Stimulated activated CD4-positive, alpha-beta T cell treated with anti-CD3 and anti-CD28 coated beads, Interleukin-15, amount 100 ng/mL, for 48 hours (primary cell): ENCODE measurements at regions not wholly inside any gene's neighbourhood (a gene's known extent, or its start where the extent isn't known, plus 50 kb on each side); places are given as distances from the start of the nearest gene placed in this dataset.

Experiments
- DNase-seq, 2 donors: peaks; one replicate each; pipeline ENCODE4 v3.0.0-alpha.2; 2020; ENCODE audit warnings: low read depth in 2 of 2

GRCh38 chr2:126748188-126748760, 92.3 kb downstream of the GYPC start:
- DNase-seq: no peak

GRCh38 chr2:126748929-126749518, 93.1 kb downstream of the GYPC start:
- DNase-seq: no peak

DNA sequence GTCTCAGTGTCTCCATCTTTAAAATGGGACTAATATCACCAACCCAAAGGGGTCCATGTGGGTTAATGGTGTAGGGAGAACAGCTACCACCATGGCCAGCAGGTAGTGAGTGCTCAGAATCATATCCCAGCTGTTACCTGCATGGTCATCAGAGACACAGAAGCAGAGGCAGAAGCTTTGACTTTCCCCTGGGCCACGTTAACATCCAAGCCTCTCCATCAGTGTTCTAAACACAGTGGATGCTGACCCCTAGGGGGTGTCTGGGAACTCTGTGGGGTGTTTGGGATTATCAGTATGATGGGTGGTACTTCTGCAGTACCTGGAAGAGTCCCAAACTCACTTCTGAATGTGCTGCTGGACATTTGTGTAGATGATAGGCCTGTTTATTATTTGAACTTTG, 93.6 kb downstream of the GYPC start:
- no peak for DNase-seq

DNA sequence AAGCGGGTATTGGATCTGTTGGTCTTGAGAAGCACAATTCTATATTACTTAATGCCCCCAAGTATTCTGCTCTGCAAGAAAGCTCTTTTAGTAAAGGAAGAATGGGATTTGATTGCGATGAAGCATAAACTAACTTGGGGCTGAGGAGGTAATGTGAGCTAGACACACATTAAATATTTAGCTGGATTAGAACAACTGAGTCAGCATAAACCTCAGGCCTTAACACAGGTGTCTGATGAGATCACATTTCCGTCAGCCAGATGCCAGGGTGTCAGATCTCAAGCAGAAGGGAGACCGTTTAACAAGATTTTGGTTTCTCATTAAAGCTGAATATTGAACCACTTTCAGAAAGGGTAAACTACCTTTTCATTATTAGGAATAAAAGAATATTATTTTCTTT, 94.5 kb downstream of the GYPC start:
- DNase-seq: no peak

DNA sequence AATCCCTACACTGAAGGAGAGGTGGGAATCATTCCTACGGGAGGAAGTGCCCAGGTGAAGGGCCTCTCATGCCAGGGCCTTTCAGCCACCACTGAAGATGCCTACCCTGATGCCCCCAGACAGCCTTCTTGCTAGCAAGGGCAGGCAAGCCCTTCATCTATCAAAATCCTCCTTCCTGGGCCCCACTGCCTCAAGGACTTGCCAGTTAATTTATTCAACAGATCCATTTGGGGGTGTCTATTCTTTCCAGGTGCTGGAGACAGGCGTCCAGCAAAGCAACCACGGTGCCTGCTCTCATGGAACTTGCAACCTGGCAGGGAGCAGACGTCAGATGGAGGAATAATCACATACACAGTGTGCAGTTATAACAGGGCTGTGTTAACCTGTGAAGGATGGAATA, 95.5 kb downstream of the GYPC start:
- no peak for DNase-seq

DNA sequence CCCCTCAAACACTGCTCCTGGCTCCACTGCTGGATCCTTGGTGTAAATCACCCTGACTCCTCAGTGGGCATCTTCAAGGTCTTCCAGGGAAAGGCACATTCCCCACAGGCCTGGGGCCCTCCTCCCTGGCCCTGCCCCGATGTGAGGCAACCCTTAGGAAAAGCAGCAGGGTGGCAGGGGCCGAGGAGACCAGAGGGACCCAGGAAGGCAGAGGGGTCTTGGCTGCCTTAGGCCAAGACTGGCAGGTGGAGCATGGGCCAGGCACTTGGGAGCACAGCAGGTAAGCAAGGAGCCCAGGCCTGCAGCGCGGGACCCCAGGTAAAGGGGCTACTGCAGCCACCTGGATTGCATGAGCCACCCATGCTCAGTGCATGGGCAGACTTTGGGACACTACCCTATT, 96.9 kb downstream of the GYPC start:
- DNase-seq: no peak

DNA sequence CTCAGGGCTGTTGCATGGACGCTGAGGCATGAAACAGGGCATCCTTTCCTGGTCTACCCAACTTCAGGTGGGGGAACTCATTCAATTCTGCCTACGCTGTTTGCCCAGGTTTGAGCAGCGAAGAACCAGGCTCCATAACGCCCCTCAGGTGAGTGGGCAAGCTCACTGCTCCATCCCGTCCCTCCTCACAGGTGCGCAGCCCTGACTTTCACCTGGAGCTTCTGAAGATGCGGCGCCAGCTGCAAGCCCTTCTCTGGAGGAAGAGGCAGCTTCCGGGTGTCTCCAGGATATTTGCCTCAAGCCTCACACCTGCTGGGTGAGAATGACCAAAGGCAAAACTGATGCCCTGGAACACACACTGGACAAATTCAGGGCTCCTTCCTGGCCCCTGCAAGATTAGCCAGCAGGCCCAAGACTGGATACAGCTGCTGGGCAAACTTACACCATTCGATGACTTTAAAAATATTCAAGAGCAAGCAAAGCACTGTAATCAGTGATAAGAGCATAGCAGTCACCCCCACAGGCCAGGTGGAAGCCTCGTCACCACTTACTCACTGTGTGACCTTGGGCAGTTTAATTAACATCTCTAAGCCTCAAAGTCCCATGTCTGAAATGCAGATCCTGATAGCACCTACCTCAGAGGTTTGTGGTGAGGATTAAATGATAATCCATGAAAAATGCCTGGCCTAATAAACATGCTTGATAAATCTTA, 97.7 kb downstream of the GYPC start:
- no peak for DNase-seq

GRCh38 chr2:126754240-126755004, 98.5 kb downstream of the GYPC start:
- DNase-seq: no peak

GRCh38 chr2:126756125-126756524, 100.2 kb downstream of the GYPC start:
- no peak for DNase-seq

DNA sequence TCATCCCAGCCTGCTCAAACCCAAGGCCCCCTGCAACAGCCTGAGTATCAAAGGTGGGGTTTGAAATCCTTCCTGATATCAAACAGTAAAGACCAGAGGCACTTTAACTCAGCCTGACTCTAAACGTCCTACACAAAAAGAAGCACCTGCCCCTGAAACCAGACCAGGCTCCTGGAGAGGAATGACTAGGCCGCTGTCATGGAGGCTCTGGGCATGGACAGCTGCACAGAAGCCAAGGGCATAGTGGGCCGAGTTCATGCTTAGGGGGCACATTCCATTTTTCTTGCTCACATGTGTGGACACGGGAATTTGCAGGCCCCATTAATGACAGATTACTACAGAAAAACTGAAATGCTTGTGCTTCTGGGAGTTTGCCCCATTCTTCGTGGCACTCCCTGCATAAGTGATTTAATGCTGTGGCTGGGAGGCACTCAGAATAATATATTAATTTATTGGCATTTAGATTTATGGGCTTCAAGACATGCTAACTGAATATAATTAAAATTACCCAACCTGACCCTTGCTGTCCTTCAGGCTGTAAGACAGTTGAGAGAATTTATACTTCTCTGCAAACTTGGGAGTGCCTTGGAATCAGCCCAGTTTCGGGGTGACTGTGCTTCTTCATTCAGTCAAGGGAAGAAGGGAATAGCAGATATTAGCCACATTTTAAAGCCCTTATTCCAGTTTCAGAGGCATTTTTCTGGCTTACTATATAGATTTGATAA, 105.5 kb downstream of the GYPC start:
- no peak for DNase-seq

GRCh38 chr2:126761981-126762878, 106.3 kb downstream of the GYPC start:
- peak; percentile 8 to 22 for DNase-seq

DNA sequence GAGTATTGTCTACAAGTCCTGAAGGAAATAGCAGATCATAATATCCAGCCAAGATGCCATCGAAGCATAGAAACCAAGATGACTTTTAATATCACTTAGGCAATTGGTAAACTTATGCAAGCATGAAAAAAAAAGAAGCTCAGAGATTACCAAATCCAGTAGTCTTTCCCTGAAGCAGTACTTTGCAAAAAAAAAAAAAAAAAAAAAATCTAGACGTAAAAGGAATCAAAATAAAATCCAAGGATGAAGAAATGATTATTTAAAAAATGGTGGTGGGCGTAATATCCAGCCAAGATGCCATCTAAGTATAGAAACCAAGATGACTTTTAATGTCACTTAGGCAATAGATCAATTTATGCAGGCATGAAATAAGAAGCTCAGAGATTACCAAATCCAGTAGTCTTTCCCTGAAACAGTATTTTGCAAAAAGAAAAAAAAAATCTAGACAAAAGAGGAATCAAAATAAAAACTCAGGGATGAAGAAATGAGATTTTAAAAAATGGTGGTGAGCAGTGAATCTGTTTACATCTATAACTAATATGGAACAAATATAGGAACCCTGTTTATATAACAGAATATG, 108.8 kb downstream of the GYPC start:
- no peak for DNase-seq

GRCh38 chr2:126765395-126765794, 109.4 kb downstream of the GYPC start:
- DNase-seq: no peak

- DNase-seq: no peak
Observed at GRCh38 chr2:126766295-126766968, 110.5 kb downstream of the GYPC start.

DNA sequence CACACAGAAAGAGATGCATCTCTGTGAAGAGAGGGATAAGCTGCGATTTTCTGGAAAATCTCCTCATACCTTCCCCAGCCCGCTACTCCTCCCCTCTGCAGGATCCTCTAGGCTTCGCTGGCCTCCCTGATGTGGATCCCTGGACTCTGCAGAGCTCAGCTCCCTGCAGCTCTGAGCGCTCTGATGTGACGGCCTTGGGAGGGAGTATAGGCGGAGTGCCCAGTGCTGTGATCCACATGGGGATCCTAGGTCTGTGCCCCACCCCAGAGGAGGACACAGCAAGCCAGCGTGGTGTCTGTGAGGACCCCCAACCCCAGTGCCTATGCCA, 111.0 kb downstream of the GYPC start:
- no peak for DNase-seq

DNA sequence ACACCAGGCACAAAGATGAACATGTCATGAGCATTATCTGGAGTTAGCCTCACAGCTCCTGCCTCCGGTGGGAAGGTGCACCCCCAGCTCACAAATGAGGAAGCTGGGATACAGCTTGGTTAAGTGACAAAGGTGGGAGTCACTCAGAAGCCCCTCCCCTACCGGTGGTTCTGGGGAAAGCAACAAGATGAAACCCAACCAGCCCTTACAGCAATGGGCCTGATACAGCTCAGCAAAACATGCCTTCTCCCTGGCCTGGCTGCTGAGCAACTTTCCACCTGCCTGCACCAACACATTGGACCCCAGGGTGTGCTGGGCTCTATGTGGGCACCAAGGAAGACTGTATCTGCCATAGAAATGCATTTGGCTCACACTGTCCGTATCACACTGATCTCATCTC, 113.2 kb downstream of the GYPC start:
- DNase-seq: no peak

GRCh38 chr2:126770466-126770865, 114.5 kb downstream of the GYPC start:
- no peak for DNase-seq

GRCh38 chr2:126771094-126771493, 115.1 kb downstream of the GYPC start:
- DNase-seq: no peak

- DNase-seq: no peak
Observed at GRCh38 chr2:126771501-126772195, 115.7 kb downstream of the GYPC start.

DNA sequence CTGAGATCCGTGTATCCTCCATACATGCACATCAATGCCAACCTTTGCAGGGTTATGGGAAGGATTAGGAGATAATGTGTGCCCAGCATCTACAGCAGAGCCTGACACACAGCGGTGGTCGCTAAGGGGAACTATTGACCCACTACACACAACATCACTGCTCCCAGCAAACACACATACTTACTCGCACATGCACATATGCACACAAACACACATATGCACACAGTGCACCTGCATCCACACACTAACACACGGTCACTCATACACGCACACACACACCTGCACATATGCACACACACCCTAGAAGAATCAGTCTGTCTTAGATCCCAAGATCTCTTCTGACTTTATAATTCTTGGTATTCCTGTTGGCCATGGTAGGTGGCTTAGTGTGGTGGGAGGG, 118.3 kb downstream of the GYPC start:
- no peak for DNase-seq
